ENCODE measurements at regions not wholly inside any gene's neighbourhood (a gene's known extent, or its start where the extent isn't known, plus 50 kb on each side); places are given as distances from the start of the nearest gene placed in this dataset.

DNA sequence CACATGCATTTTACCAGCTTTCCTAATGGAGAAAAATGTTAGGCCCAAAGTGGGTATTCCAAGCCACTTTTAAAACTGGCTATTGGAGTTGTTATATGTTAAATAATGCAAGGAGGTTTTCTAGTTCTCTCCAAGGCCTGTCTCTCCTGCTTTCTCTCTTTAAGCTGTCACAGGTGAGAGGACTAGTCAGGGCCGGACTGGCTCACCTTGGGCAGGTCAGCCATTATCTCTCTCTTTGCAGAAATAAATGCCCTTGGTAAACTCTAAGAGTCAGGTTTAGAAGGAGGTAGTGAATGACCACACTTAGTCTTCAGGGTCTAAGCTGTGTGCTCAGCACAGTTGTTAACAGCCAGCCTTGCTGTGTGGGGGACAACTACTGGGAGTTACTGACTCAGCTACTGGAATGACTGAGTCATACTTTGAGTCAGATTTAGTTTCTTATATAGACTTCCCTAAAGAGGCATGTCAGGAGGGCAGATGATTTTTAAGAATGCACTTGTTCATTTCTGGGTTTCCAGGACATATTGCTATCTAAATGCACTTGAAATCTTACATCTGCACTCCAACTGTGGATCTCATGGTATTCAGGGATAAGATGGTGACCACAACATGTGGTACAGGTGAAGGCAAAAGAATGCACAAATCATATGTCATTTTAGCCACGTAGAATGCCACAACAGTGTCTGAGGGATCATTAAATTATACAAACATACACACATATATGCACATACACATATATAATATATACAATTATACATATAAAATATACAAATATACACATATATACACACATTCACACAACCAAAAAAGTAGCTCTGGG is 719.4 kb downstream of the EPM2A start (continued):
- TF ChIP-seq, protein P1, sequence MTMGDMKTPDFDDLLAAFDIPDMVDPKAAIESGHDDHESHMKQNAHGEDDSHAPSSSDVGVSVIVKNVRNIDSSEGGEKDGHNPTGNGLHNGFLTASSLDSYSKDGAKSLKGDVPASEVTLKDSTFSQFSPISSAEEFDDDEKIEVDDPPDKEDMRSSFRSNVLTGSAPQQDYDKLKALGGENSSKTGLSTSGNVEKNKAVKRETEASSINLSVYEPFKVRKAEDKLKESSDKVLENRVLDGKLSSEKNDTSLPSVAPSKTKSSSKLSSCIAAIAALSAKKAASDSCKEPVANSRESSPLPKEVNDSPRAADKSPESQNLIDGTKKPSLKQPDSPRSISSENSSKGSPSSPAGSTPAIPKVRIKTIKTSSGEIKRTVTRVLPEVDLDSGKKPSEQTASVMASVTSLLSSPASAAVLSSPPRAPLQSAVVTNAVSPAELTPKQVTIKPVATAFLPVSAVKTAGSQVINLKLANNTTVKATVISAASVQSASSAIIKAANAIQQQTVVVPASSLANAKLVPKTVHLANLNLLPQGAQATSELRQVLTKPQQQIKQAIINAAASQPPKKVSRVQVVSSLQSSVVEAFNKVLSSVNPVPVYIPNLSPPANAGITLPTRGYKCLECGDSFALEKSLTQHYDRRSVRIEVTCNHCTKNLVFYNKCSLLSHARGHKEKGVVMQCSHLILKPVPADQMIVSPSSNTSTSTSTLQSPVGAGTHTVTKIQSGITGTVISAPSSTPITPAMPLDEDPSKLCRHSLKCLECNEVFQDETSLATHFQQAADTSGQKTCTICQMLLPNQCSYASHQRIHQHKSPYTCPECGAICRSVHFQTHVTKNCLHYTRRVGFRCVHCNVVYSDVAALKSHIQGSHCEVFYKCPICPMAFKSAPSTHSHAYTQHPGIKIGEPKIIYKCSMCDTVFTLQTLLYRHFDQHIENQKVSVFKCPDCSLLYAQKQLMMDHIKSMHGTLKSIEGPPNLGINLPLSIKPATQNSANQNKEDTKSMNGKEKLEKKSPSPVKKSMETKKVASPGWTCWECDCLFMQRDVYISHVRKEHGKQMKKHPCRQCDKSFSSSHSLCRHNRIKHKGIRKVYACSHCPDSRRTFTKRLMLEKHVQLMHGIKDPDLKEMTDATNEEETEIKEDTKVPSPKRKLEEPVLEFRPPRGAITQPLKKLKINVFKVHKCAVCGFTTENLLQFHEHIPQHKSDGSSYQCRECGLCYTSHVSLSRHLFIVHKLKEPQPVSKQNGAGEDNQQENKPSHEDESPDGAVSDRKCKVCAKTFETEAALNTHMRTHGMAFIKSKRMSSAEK (CRISPR knock-in tag; IDR thresholded peaks at IDR 0.05; ENCODE audit: borderline replicate concordance) = no peak
- no peak for TF ChIP-seq JAZF1 (CRISPR knock-in tag; IDR thresholded peaks at IDR 0.05)
- TF ChIP-seq OVOL2 (CRISPR knock-in tag; IDR thresholded peaks at IDR 0.05; ENCODE audit: borderline replicate concordance) = no peak

DNA sequence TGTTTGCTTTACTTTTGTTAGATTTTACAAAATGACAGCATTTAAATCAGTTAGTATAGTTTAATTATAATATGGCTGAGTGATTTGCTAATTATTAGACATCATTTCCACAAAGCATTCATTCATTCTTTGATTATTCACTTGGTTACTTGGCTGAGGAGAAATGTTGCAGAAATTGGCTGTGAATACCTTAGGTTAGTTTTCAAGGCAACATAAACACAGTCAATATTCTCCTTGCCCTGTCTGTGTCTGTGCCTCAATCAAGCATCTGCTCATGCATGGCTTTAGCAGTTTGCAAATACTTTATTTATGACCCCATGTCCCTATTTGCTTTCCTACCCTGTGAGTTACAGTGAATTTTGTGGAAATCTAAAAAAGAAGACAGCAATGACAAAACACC is 718.3 kb downstream of the EPM2A start:
- Mint-ChIP-seq H3K27me3 (ENCODE audit: low read depth) (no peaks in the 10 kb centered on the region), H3K27ac (no peak overlapping the region), H3K36me3 (no peaks in the 10 kb centered on the region), H3K4me1 (peaks cover 5% of the 10 kb centered on the region), H3K9me3 (peaks cover 4% of the 10 kb centered on the region; the same call in 1 of the 2 replicates), H3K4me3 (no peak overlapping the region)
- DNase-seq (ENCODE audit: low spot score) = no peak
- ATAC-seq = no peak
- ChIA-PET CTCF (no interaction called here), POLR2A (no interaction called here)
- TF ChIP-seq, protein P2, sequence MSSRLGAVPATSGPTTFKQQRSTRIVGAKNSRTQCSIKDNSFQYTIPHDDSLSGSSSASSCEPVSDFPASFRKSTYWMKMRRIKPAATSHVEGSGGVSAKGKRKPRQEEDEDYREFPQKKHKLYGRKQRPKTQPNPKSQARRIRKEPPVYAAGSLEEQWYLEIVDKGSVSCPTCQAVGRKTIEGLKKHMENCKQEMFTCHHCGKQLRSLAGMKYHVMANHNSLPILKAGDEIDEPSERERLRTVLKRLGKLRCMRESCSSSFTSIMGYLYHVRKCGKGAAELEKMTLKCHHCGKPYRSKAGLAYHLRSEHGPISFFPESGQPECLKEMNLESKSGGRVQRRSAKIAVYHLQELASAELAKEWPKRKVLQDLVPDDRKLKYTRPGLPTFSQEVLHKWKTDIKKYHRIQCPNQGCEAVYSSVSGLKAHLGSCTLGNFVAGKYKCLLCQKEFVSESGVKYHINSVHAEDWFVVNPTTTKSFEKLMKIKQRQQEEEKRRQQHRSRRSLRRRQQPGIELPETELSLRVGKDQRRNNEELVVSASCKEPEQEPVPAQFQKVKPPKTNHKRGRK (CRISPR knock-in tag; IDR thresholded peaks at IDR 0.05; ENCODE audit: borderline replicate concordance) = no peak
- no peak for TF ChIP-seq ELF4 (CRISPR knock-in tag; IDR thresholded peaks at IDR 0.05; ENCODE audit: low read depth)
- TF ChIP-seq, protein P3, sequence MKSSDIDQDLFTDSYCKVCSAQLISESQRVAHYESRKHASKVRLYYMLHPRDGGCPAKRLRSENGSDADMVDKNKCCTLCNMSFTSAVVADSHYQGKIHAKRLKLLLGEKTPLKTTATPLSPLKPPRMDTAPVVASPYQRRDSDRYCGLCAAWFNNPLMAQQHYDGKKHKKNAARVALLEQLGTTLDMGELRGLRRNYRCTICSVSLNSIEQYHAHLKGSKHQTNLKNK (CRISPR knock-in tag; IDR thresholded peaks at IDR 0.05) = no peak
- no peak for TF ChIP-seq SP1 (CRISPR knock-in tag; conservative IDR thresholded peaks at IDR 0.05)
- no peak for TF ChIP-seq HMGA2 (CRISPR knock-in tag; IDR thresholded peaks at IDR 0.05)
- no peak for TF ChIP-seq SMAD3 (CRISPR knock-in tag; IDR thresholded peaks at IDR 0.05; ENCODE audit: borderline replicate concordance)
- no peak for TF ChIP-seq GRHL2 (CRISPR knock-in tag; IDR thresholded peaks at IDR 0.05; ENCODE audit: insufficient replicate concordance, severe bottlenecking)
- TF ChIP-seq, protein P4, sequence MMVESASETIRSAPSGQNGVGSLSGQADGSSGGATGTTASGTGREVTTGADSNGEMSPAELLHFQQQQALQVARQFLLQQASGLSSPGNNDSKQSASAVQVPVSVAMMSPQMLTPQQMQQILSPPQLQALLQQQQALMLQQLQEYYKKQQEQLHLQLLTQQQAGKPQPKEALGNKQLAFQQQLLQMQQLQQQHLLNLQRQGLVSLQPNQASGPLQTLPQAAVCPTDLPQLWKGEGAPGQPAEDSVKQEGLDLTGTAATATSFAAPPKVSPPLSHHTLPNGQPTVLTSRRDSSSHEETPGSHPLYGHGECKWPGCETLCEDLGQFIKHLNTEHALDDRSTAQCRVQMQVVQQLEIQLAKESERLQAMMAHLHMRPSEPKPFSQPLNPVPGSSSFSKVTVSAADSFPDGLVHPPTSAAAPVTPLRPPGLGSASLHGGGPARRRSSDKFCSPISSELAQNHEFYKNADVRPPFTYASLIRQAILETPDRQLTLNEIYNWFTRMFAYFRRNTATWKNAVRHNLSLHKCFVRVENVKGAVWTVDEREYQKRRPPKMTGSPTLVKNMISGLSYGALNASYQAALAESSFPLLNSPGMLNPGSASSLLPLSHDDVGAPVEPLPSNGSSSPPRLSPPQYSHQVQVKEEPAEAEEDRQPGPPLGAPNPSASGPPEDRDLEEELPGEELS (CRISPR knock-in tag; IDR thresholded peaks at IDR 0.05) = no peak
- no peak for TF ChIP-seq RELA (CRISPR knock-in tag; IDR thresholded peaks at IDR 0.05; ENCODE audit: borderline replicate concordance)
- TF ChIP-seq, protein P5, sequence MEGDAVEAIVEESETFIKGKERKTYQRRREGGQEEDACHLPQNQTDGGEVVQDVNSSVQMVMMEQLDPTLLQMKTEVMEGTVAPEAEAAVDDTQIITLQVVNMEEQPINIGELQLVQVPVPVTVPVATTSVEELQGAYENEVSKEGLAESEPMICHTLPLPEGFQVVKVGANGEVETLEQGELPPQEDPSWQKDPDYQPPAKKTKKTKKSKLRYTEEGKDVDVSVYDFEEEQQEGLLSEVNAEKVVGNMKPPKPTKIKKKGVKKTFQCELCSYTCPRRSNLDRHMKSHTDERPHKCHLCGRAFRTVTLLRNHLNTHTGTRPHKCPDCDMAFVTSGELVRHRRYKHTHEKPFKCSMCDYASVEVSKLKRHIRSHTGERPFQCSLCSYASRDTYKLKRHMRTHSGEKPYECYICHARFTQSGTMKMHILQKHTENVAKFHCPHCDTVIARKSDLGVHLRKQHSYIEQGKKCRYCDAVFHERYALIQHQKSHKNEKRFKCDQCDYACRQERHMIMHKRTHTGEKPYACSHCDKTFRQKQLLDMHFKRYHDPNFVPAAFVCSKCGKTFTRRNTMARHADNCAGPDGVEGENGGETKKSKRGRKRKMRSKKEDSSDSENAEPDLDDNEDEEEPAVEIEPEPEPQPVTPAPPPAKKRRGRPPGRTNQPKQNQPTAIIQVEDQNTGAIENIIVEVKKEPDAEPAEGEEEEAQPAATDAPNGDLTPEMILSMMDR (IDR thresholded peaks at IDR 0.05) = no peak
- no peak for TF ChIP-seq NR3C1 (CRISPR knock-in tag; conservative IDR thresholded peaks at IDR 0.05; ENCODE audit: low read depth)
- TF ChIP-seq FOXP1 (CRISPR knock-in tag; IDR thresholded peaks at IDR 0.05; ENCODE audit: borderline replicate concordance) = no peak
- TF ChIP-seq ZNF263 (CRISPR knock-in tag; IDR thresholded peaks at IDR 0.05; ENCODE audit: low read depth) = no peak
- TF ChIP-seq NFYB (CRISPR knock-in tag; conservative IDR thresholded peaks at IDR 0.05; ENCODE audit: low read depth) = no peak
- TF ChIP-seq, protein P1 (CRISPR knock-in tag; IDR thresholded peaks at IDR 0.05; ENCODE audit: borderline replicate concordance) = no peak
- TF ChIP-seq GTF2I (CRISPR knock-in tag; conservative IDR thresholded peaks at IDR 0.05) = no peak

All from WTC11 (cell line).